HCT116 (cell line): ENCODE measurements at regions not wholly inside any gene's neighbourhood (a gene's known extent, or its start where the extent isn't known, plus 50 kb on each side); places are given as distances from the start of the nearest gene placed in this dataset.

ENCODE experiments used
- ATAC-seq: fragments of 200-7000 bp; cut with Tn5 transposase; 2 replicates; pipeline ENCODE4 v1.9.1; 2020; ENCODE audit warnings: mild to moderate bottlenecking, moderate library complexity
- BruUV-seq: library from RNA; stranded (reverse); fragments of 400-500 nt; replicated peaks from 2 replicates; lab custom pipeline; 2021; lab: Mats Ljungman, UMichigan
- CTCF ChIA-PET: fragments of 300-600 bp; sonication (Branson Sonifier 250); formaldehyde crosslinking; loops from one replicate; lab custom pipeline; 2021; ENCODE audit warnings: antibody characterized with exemption; lab: Charles Lee
- POLR2A ChIA-PET: fragments of 300-600, 350-600 bp; sonication (Branson Sonifier 250); formaldehyde crosslinking; loops from one replicate; lab custom pipeline; 2021; ENCODE audit warnings: antibody characterized with exemption; lab: Charles Lee
- RAD21 ChIA-PET, 2 experiments: fragments of 300-600 bp; sonication (Branson Sonifier 250); formaldehyde crosslinking; loops; one replicate each; lab custom pipeline; 2023; ENCODE audit warnings: low total read pairs in 2 of 2; ENCODE audit not compliant: uncharacterized antibody in 2 of 2, unreplicated experiment in 2 of 2, low non-redundant PET in 1 of 2; lab: Charles Lee
- DNase-seq: peaks from one replicate; pipeline ENCODE4 v3.0.0-alpha.2; 2010; ENCODE audit warnings: low read depth, low spot score
- H2AFZ ChIP-seq: fragments of 200-600 bp; shearing (Covaris generic), sonication (generic); 2 replicates; pipeline ENCODE4 v1.6.1; 2017; ENCODE audit warnings: low read depth, mixed run types, mixed read lengths, antibody characterized with exemption, low read length; ENCODE audit not compliant: poor library complexity, severe bottlenecking
- H3K27ac ChIP-seq: 2 replicates; pipeline ENCODE4 v1.5.1; 2012; ENCODE audit warnings: low read depth, low read length
- H3K27me3 ChIP-seq: fragments of 200-600 bp; sonication (generic); 2 replicates; pipeline ENCODE4 v1.6.1; 2016; ENCODE audit warnings: mixed run types, low read length, mixed read lengths; ENCODE audit not compliant: insufficient read depth
- H3K36me3 ChIP-seq, 2 experiments: fragments of 200-500 bp in 1 of 2; fragments of 200-600 bp in 1 of 2; sonication (Bioruptor generic) in 1 of 2; sonication (generic) in 1 of 2; 2 replicates each; pipeline versions ENCODE4 v1.5.1 to v1.6.1; 2014 to 2016; ENCODE audit warnings: low read length in 2 of 2, inconsistent platforms in 1 of 2, mixed read lengths in 1 of 2, mixed run types in 1 of 2; ENCODE audit not compliant: insufficient read depth in 2 of 2, control insufficient read depth in 1 of 2
- H3K4me1 ChIP-seq, 2 experiments: fragments of 200-600 bp in 1 of 2; sonication (generic) in 1 of 2; 2 replicates each; pipeline versions ENCODE4 v1.5.1 to v1.6.1; 2012 to 2017; ENCODE audit warnings: low read length in 2 of 2, inconsistent platforms in 1 of 2, mild to moderate bottlenecking in 1 of 2, mixed read lengths in 1 of 2, mixed run types in 1 of 2, moderate library complexity in 1 of 2; ENCODE audit not compliant: insufficient read depth in 2 of 2, control insufficient read depth in 1 of 2
- H3K4me2 ChIP-seq: fragments of 200-600 bp; sonication (generic); 2 replicates; pipeline ENCODE4 v1.6.1; 2017; ENCODE audit warnings: mixed run types, low read length, mixed read lengths
- H3K4me3 ChIP-seq, 2 experiments: fragments of 200-600 bp in 1 of 2; sonication (generic) in 1 of 2; replicated peaks in 1 of 2; 2 replicates each; pipeline ENCODE4 v1.5.1; 2011 to 2016; ENCODE audit warnings: low read length in 2 of 2, control low read depth in 1 of 2, low read depth in 1 of 2, mild to moderate bottlenecking in 1 of 2, mixed read lengths in 1 of 2, mixed run types in 1 of 2
- H3K79me2 ChIP-seq: fragments of 200-600 bp; sonication (generic); 2 replicates; pipeline ENCODE4 v1.6.1; 2017; ENCODE audit warnings: mild to moderate bottlenecking, mixed run types, low read length, moderate library complexity, mixed read lengths; ENCODE audit not compliant: insufficient read depth
- H3K9ac ChIP-seq: fragments of 200-600 bp; sonication (generic); 2 replicates; pipeline ENCODE4 v1.6.1; 2016; ENCODE audit warnings: low read length, mixed read lengths
- H3K9me2 ChIP-seq: fragments of 200-600 bp; sonication (generic), shearing (Covaris generic); 2 replicates; pipeline ENCODE4 v1.6.1; 2017; ENCODE audit warnings: mixed run types, mild to moderate bottlenecking, moderate library complexity; ENCODE audit not compliant: insufficient read depth
- H3K9me3 ChIP-seq, 2 experiments: fragments of 200-500 bp in 1 of 2; fragments of 200-600 bp in 1 of 2; sonication (Bioruptor generic) in 1 of 2; sonication (generic) in 1 of 2; 2 replicates each; pipeline ENCODE4 v1.6.1; 2014 to 2017; ENCODE audit warnings: low read length in 2 of 2, mixed read lengths in 2 of 2, inconsistent platforms in 1 of 2, low read depth in 1 of 2, mild to moderate bottlenecking in 1 of 2, mixed run types in 1 of 2, moderate library complexity in 1 of 2; ENCODE audit not compliant: control insufficient read depth in 1 of 2, insufficient read depth in 1 of 2
- H4K20me1 ChIP-seq: fragments of 200-600 bp; sonication (generic), shearing (Covaris generic); 2 replicates; pipeline ENCODE4 v1.6.1; 2017; ENCODE audit warnings: mixed run types, mild to moderate bottlenecking, moderate library complexity; ENCODE audit not compliant: insufficient read depth
- CEBPB ChIP-seq: IDR thresholded peaks from 2 replicates; pipeline ENCODE4 v1.6.1; 2012; ENCODE audit warnings: low read depth
- EZH2phosphoT487 ChIP-seq: fragments of 200-600 bp; IDR thresholded peaks from 2 replicates; pipeline ENCODE4 v1.6.1; 2018; ENCODE audit warnings: antibody characterized with exemption, borderline replicate concordance
- FOSL1 ChIP-seq: IDR thresholded peaks from 2 replicates; pipeline ENCODE4 v1.6.1; 2012; ENCODE audit warnings: low read depth
- JUND ChIP-seq: IDR thresholded peaks from 2 replicates; pipeline ENCODE4 v1.6.1; 2012
- POLR2A ChIP-seq: IDR thresholded peaks from 2 replicates; pipeline ENCODE4 v1.7.0; 2011; ENCODE audit warnings: borderline replicate concordance; ENCODE audit not compliant: insufficient read depth, insufficient read length; ENCODE audit errors: extremely low read depth
- POLR2AphosphoS5 ChIP-seq: IDR thresholded peaks from 2 replicates; pipeline ENCODE4 v1.6.1; 2011; ENCODE audit warnings: mild to moderate bottlenecking, low read depth, low read length, moderate library complexity
- TCF7L2 ChIP-seq: IDR thresholded peaks from 2 replicates; pipeline ENCODE4 v1.7.0; 2011; ENCODE audit warnings: borderline replicate concordance, inconsistent platforms; ENCODE audit not compliant: insufficient read depth, insufficient read length; ENCODE audit errors: extremely low read depth
- ZFX ChIP-seq: fragments of 450-650 bp; IDR thresholded peaks from 2 replicates; pipeline ENCODE4 v1.6.1; 2017
- ZNF274 ChIP-seq: fragments of 200-500 bp; sonication (Bioruptor generic); IDR thresholded peaks from 2 replicates; pipeline ENCODE4 v1.6.1; 2014; ENCODE audit warnings: mild to moderate bottlenecking, low read depth, low read length, inconsistent platforms
- intact Hi-C: fragments of 100-400 bp; cut with micrococcal nuclease; formaldehyde crosslinking; loops from 2 replicates; pipeline ENCODE4 v1.10.0; 2022
- TF ChIP-seq, protein P1 (sequence below): IDR thresholded peaks from 2 replicates; pipeline ENCODE4 v1.6.1; 2012
- TF ChIP-seq, protein P2 (sequence below), 3 experiments: fragments of 200-600 bp in 1 of 3; sonication (generic) in 1 of 3; IDR thresholded peaks in 2 of 3; conservative IDR thresholded peaks in 1 of 3; 2 replicates each; pipeline ENCODE4 v1.5.1; 2012 to 2017; ENCODE audit warnings: low read depth in 2 of 3, low read length in 2 of 3, antibody characterized with exemption in 1 of 3, borderline replicate concordance in 1 of 3, control low read depth in 1 of 3, mild to moderate bottlenecking in 1 of 3, mixed read lengths in 1 of 3, mixed run types in 1 of 3, moderate library complexity in 1 of 3; ENCODE audit not compliant: insufficient read depth in 1 of 3
- TF ChIP-seq, protein P3 (sequence below): IDR thresholded peaks from 2 replicates; pipeline ENCODE4 v1.6.1; 2011; ENCODE audit warnings: mild to moderate bottlenecking, low read length, moderate library complexity; ENCODE audit not compliant: insufficient replicate concordance; ENCODE audit errors: extremely low read depth
- TF ChIP-seq, protein P4 (sequence below): IDR thresholded peaks from 2 replicates; pipeline ENCODE4 v1.6.1; 2012

DNA sequence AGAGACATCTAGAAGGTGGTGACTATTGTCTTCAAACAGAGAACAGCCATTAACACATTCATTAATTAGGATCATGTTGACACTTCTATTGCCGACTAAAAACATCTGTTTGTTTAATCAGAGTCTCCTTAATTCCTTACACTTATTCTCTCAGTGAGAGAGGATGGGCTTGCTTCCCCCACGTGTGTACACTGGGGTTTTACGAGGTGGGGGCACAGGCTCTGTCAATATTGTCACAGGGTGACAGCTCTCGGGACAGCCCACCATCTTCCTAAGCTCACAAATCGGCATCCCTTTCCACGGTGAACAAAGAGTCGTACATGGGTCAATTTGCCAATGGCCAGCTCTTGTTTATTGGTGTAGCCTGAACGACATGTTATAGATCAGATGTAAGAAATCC is 413.2 kb downstream of the MIAT start:
- BruUV-seq = no TSS peak

DNA sequence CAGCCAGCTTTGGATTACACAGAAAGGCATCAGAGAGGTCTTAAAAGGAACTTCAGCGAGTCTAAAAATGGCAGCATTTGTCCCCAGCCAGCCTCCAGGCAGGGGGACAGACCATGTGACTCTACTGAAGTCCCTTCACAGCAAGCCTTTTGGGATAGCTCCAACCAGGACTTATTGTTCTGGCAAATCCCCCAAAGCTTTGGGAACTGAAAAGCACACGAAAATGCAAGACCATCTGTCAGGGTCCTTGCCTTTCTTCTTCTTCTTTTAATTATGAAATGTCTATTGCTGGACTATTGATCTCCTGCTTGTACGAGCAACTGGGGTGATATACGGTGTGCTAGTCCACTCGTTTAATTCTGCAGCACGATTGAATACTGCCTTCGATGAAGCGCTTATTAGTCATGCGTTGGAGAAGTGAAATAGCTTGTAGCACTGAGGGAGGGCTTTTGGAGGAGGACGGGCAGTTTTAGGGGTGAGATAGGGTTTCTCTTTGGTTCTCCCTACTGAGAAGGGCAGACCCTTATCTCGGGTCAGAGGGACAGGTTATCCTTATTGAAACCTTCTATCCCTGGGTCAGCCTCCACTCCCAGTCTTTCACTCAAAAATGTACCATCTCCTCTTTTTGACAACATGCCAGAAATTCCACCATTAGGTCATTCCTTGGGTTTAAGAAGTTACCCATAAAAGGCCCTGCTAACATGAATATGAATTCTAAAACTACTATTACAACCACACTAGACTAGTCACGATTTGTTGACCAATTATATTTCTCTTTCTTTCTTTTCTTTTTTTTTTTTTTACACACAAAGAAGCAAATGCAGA is 416.4 kb downstream of the MIAT start:
- CTCF ChIA-PET = no interaction called here
- H3K27ac ChIP-seq = no peak overlapping the region
- no peak overlapping the region for H2AFZ ChIP-seq
- no peak overlapping the region for H3K9ac ChIP-seq
- no peaks in the 10 kb centered on the region for H3K36me3 ChIP-seq
- H3K4me1 ChIP-seq = no peaks in the 10 kb centered on the region
- POLR2A ChIA-PET = no interaction called here
- RAD21 ChIA-PET = no interaction called here
- H3K27me3 ChIP-seq = peaks cover 78% of the 10 kb centered on the region
- H3K4me2 ChIP-seq = no peak overlapping the region
- BruUV-seq = no TSS peak
- no peaks in the 10 kb centered on the region for H3K79me2 ChIP-seq
- H3K9me2 ChIP-seq = no peaks in the 10 kb centered on the region
- H3K4me3 ChIP-seq = no peak overlapping the region
- TF ChIP-seq EZH2phosphoT487 (no peak), CEBPB (no peak), FOSL1 (no peak), POLR2A (no peak), ZNF274 (no peak), POLR2AphosphoS5 (no peak), TCF7L2 (no peak), JUND (no peak), ZFX (no peak)
- TF ChIP-seq, protein P1, sequence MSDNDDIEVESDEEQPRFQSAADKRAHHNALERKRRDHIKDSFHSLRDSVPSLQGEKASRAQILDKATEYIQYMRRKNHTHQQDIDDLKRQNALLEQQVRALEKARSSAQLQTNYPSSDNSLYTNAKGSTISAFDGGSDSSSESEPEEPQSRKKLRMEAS = no peak
- TF ChIP-seq, protein P2, sequence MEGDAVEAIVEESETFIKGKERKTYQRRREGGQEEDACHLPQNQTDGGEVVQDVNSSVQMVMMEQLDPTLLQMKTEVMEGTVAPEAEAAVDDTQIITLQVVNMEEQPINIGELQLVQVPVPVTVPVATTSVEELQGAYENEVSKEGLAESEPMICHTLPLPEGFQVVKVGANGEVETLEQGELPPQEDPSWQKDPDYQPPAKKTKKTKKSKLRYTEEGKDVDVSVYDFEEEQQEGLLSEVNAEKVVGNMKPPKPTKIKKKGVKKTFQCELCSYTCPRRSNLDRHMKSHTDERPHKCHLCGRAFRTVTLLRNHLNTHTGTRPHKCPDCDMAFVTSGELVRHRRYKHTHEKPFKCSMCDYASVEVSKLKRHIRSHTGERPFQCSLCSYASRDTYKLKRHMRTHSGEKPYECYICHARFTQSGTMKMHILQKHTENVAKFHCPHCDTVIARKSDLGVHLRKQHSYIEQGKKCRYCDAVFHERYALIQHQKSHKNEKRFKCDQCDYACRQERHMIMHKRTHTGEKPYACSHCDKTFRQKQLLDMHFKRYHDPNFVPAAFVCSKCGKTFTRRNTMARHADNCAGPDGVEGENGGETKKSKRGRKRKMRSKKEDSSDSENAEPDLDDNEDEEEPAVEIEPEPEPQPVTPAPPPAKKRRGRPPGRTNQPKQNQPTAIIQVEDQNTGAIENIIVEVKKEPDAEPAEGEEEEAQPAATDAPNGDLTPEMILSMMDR (IDR thresholded peaks at IDR 0.05 in 2 of 3, conservative IDR thresholded peaks at IDR 0.05 in 1 of 3; ENCODE audit: borderline replicate concordance in 1 of 3, insufficient read depth in 1 of 3, low read depth in 2 of 3, low read length in 2 of 3) = no peak
- TF ChIP-seq, protein P3, sequence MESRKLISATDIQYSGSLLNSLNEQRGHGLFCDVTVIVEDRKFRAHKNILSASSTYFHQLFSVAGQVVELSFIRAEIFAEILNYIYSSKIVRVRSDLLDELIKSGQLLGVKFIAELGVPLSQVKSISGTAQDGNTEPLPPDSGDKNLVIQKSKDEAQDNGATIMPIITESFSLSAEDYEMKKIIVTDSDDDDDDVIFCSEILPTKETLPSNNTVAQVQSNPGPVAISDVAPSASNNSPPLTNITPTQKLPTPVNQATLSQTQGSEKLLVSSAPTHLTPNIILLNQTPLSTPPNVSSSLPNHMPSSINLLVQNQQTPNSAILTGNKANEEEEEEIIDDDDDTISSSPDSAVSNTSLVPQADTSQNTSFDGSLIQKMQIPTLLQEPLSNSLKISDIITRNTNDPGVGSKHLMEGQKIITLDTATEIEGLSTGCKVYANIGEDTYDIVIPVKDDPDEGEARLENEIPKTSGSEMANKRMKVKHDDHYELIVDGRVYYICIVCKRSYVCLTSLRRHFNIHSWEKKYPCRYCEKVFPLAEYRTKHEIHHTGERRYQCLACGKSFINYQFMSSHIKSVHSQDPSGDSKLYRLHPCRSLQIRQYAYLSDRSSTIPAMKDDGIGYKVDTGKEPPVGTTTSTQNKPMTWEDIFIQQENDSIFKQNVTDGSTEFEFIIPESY = no peak
- TF ChIP-seq, protein P4, sequence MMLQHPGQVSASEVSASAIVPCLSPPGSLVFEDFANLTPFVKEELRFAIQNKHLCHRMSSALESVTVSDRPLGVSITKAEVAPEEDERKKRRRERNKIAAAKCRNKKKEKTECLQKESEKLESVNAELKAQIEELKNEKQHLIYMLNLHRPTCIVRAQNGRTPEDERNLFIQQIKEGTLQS = no peak
- intact Hi-C loops = no loop called here
- H4K20me1 ChIP-seq = no peaks in the 10 kb centered on the region
- ATAC-seq (no peak), DNase-seq (no peak)
- no peaks in the 10 kb centered on the region for H3K9me3 ChIP-seq

More for the DNA sequence above, 413.2 kb downstream of the MIAT start:
- no peak overlapping the region for H3K9ac ChIP-seq
- H3K36me3 ChIP-seq = no peaks in the 10 kb centered on the region
- no peak overlapping the region for H2AFZ ChIP-seq
- no peak for DNase-seq
- H3K27ac ChIP-seq = no peak overlapping the region
- RAD21 ChIA-PET = no interaction called here
- no peaks in the 10 kb centered on the region for H3K4me1 ChIP-seq
- no peaks in the 10 kb centered on the region for H3K79me2 ChIP-seq
- no peaks in the 10 kb centered on the region for H3K9me2 ChIP-seq
- intact Hi-C loops = no loop called here
- H3K27me3 ChIP-seq = peaks cover 89% of the 10 kb centered on the region
- TF ChIP-seq TCF7L2 (no peak), FOSL1 (no peak)
- TF ChIP-seq, protein P1 = no peak
- no peak overlapping the region for H3K4me2 ChIP-seq
- H4K20me1 ChIP-seq = no peaks in the 10 kb centered on the region
- H3K4me3 ChIP-seq = no peak overlapping the region
- CTCF ChIA-PET = no interaction called here
- ATAC-seq = no peak
- H3K9me3 ChIP-seq = no peaks in the 10 kb centered on the region
- POLR2A ChIA-PET = no interaction called here
